Nephron progenitor cell (in vitro differentiated cells): ENCODE measurements at regions not wholly inside any gene's neighbourhood (a gene's known extent, or its start where the extent isn't known, plus 50 kb on each side); places are given as distances from the start of the nearest gene placed in this dataset.

Experiments
- DNase-seq: peaks from one replicate; pipeline ENCODE4 v3.0.0; 2021
- H3K27ac Mint-ChIP-seq: 2 replicates; pipeline ENCODE4 v1.8.0; 2021; ENCODE audit warnings: mild to moderate bottlenecking, moderate library complexity, mixed read lengths
- H3K27me3 Mint-ChIP-seq: 2 replicates; pipeline ENCODE4 v1.8.0; 2021; ENCODE audit warnings: mild to moderate bottlenecking, low read depth, mixed read lengths; ENCODE audit not compliant: poor library complexity
- H3K36me3 Mint-ChIP-seq: 2 replicates; pipeline ENCODE4 v1.8.0; 2021; ENCODE audit warnings: low read depth, mixed read lengths
- H3K4me1 Mint-ChIP-seq: 2 replicates; pipeline ENCODE4 v1.8.0; 2021; ENCODE audit warnings: mixed read lengths
- H3K4me3 Mint-ChIP-seq: 2 replicates; pipeline ENCODE4 v1.8.0; 2021; ENCODE audit warnings: mild to moderate bottlenecking, moderate library complexity, mixed read lengths
- H3K9me3 Mint-ChIP-seq: 2 replicates; pipeline ENCODE4 v1.8.0; 2021; ENCODE audit warnings: mild to moderate bottlenecking, moderate library complexity, mixed read lengths
- TF ChIP-seq, protein P1 (sequence below): fragments of 200-600 bp; sonication (generic); IDR thresholded peaks from 2 replicates; pipeline ENCODE4 v1.5.0; 2021; ENCODE audit warnings: antibody characterized with exemption

DNA sequence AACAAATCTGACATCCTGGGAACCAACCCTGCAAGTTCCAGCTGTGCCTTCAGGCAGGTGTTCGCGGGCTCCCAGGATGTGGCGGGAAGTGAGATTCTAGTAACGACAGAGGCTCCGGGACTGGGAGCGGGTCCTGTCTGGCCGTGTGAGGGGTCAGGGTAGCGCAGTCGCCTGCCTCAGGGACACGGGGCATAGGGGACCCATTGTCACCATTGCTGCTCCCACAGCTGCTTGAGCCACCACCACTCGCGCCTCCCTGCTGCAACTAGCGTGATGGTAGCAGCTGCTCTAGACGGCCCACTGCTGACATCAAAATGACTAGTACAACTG, 468.5 kb downstream of the CDH9 start:
- Mint-ChIP-seq H3K27ac (no peak overlapping the region), H3K4me3 (no peak overlapping the region), H3K36me3 (no peaks in the 10 kb centered on the region), H3K27me3 (no peaks in the 10 kb centered on the region), H3K9me3 (peaks cover 7% of the 10 kb centered on the region), H3K4me1 (no peaks in the 10 kb centered on the region)
- DNase-seq = no peak
- TF ChIP-seq, protein P1, sequence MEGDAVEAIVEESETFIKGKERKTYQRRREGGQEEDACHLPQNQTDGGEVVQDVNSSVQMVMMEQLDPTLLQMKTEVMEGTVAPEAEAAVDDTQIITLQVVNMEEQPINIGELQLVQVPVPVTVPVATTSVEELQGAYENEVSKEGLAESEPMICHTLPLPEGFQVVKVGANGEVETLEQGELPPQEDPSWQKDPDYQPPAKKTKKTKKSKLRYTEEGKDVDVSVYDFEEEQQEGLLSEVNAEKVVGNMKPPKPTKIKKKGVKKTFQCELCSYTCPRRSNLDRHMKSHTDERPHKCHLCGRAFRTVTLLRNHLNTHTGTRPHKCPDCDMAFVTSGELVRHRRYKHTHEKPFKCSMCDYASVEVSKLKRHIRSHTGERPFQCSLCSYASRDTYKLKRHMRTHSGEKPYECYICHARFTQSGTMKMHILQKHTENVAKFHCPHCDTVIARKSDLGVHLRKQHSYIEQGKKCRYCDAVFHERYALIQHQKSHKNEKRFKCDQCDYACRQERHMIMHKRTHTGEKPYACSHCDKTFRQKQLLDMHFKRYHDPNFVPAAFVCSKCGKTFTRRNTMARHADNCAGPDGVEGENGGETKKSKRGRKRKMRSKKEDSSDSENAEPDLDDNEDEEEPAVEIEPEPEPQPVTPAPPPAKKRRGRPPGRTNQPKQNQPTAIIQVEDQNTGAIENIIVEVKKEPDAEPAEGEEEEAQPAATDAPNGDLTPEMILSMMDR = no peak

DNA sequence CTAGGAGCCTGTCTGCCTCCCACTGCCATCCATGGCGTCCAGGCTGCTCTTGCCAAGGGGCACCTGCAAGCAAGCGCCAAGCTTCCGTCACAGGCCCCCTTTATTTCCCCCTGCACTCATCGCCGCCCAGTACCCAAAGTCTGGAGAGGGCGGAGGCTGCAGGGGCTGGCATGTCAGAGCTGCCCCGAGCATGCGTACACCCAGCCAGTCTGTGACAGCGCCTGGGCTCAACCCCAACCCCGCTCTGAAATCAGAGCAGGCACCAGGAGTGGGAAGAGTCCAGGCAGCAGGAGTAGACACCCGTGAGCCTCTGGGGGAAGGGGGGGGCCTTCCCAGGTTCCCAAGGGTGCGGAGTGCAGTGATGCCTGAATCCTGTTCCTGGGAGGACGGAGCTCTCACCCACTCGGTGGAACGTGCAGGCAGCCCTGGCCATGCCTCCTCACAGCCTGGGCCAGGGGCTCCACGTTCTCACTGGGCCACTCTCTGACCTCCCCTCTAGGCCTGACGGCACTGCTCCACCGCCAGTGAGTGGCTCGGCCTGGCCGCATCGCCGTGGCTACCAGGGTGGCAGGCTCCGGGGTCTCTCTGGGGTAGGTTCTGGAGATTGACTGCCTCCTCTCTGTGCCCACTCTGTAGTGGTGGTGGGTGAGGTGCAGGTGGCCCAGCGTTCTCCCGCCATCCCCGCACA, 469.0 kb downstream of the CDH9 start:
- no peak overlapping the region for H3K4me3 Mint-ChIP-seq
- no peaks in the 10 kb centered on the region for H3K27me3 Mint-ChIP-seq
- peaks cover 8% of the 10 kb centered on the region for H3K9me3 Mint-ChIP-seq
- H3K36me3 Mint-ChIP-seq = no peaks in the 10 kb centered on the region
- no peak overlapping the region for H3K27ac Mint-ChIP-seq
- TF ChIP-seq, protein P1 = no peak
- DNase-seq = no peak
- no peaks in the 10 kb centered on the region for H3K4me1 Mint-ChIP-seq

DNA sequence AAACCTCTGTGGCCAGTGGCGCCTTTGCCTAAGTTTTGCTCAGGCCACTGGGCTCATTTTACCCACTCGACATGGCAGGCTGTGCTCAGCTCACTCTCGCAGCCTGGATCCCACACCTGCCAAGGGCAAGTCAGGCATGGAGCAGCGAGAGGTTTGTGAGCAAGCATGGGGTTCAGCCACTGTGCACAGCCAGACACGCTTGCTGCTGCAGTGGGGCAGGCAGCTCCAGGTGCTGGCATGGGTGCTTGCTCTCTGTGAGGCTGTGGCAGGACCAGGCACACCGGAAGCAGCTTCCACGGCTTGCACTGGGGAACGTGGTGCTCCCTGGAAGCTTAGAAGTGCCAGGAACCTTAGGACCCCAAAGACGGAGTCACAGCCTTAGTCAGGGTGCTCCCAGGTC, 470.1 kb downstream of the CDH9 start:
- no peak overlapping the region for H3K27ac Mint-ChIP-seq
- no peaks in the 10 kb centered on the region for H3K36me3 Mint-ChIP-seq
- no peak overlapping the region for H3K4me3 Mint-ChIP-seq
- no peak for DNase-seq
- no peaks in the 10 kb centered on the region for H3K4me1 Mint-ChIP-seq
- no peaks in the 10 kb centered on the region for H3K27me3 Mint-ChIP-seq
- TF ChIP-seq, protein P1 = no peak
- H3K9me3 Mint-ChIP-seq = peaks cover 8% of the 10 kb centered on the region

DNA sequence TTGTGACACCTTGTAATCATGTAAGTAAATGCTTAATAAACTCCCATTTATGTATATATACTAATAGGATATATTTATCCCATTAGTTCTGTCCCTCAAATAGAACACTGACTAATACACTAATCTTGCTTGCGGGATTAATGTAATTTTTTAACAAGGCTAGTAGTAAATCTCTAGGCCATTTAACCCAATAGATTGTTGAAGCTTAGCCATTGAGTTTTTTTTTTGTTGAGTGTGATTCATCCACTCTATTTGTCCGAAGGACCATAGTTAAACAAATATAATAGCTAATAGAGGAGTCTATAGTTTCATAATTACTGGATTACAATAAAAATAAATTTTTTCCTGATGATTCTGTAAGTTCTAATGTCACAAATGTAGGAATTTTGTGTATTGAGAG, 474.4 kb downstream of the CDH9 start:
- H3K4me3 Mint-ChIP-seq = no peak overlapping the region
- DNase-seq = no peak
- TF ChIP-seq, protein P1 = no peak
- no peaks in the 10 kb centered on the region for H3K36me3 Mint-ChIP-seq
- peaks cover 8% of the 10 kb centered on the region for H3K9me3 Mint-ChIP-seq
- no peaks in the 10 kb centered on the region for H3K4me1 Mint-ChIP-seq
- H3K27ac Mint-ChIP-seq = no peak overlapping the region
- H3K27me3 Mint-ChIP-seq = no peaks in the 10 kb centered on the region

DNA sequence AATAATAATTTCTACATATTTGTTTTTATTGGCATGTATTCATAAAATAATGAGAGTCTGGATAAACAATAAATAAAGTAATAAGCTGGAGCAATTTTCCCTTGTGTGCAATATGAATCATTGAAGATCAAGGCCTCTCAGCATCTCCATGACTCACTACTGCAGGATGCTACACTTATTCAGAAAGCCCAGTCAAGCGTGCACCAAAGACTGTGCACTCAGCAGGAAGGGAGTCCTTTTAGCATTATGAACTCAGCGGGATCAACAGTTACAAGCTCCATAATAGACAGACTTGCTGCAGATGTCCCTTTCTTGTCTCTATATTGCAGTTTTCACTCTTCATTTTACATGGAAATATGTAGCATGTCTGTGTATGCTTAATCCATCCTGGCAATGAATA, 485.3 kb downstream of the CDH9 start:
- Mint-ChIP-seq H3K4me1 (no peaks in the 10 kb centered on the region), H3K9me3 (no peaks in the 10 kb centered on the region), H3K27me3 (no peaks in the 10 kb centered on the region), H3K4me3 (no peak overlapping the region), H3K36me3 (no peaks in the 10 kb centered on the region), H3K27ac (no peak overlapping the region)
- DNase-seq = no peak
- TF ChIP-seq, protein P1 = no peak

DNA sequence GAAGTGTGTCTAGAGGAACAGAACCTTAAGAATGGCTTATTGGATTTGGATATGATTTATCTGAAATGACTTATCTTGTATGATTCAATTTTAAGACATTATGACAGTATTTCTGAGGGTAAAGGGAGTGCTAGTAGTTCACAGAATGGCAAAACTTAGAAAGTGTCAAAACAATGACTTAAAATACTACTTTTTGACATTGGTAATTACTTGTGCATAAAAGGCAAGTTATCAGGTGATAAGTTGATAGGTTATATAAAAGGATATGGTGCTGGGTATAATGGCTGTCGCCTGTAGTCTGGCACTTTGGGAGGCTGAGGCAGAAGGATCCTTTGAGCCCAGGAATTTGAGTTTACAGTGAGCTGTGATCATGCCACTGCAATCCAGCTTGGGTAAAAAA, 494.4 kb downstream of the CDH9 start:
- Mint-ChIP-seq H3K36me3 (no peaks in the 10 kb centered on the region), H3K9me3 (peaks cover 9% of the 10 kb centered on the region), H3K4me3 (no peak overlapping the region), H3K4me1 (no peaks in the 10 kb centered on the region), H3K27me3 (no peaks in the 10 kb centered on the region), H3K27ac (no peak overlapping the region)
- no peak for DNase-seq
- TF ChIP-seq, protein P1 = no peak
